HEK293T (cell line): ENCODE measurements at regions not wholly inside any gene's neighbourhood (a gene's known extent, or its start where the extent isn't known, plus 50 kb on each side); places are given as distances from the start of the nearest gene placed in this dataset.

Experiments used
- L3MBTL2 ChIP-seq: fragments of 450-650 bp; conservative IDR thresholded peaks from 2 replicates; pipeline ENCODE4 v1.6.1; 2016; ENCODE audit warnings: mild to moderate bottlenecking
- LEF1 ChIP-seq: fragments of 450-650 bp; IDR thresholded peaks from 2 replicates; pipeline ENCODE4 v1.6.1; 2017; ENCODE audit warnings: mild to moderate bottlenecking, borderline replicate concordance
- SP1 ChIP-seq: fragments of 450-650 bp; IDR thresholded peaks from 2 replicates; pipeline ENCODE4 v1.6.1; 2017

DNA sequence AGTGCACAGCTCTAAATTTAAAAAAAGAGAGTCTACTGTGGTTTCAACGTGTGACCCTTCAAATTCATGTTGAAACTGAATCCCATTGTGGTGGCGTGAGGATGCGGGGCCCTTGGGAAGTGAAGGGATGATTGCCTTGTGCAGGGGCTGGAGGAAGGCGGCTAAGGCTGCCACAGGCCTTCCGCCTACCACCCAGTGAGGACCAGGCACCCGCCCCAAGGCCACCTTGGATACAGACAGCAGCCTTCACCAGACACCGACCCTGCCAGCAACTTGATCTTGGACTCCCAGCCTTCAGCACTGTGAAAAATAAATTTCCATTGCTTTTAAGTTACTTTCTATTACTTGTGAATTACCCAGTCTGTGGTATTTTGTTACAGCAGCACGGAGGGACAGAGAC is 103.4 kb upstream of the TMEM18 start:
- no peak for TF ChIP-seq SP1
- no peak for TF ChIP-seq LEF1
- no peak for TF ChIP-seq L3MBTL2
